IMR-90 (cell line): ENCODE measurements at regions not wholly inside any gene's neighbourhood (a gene's known extent, or its start where the extent isn't known, plus 50 kb on each side); places are given as distances from the start of the nearest gene placed in this dataset.

Source experiments
- ATAC-seq: fragments of 200-7000 bp; cut with Tn5 transposase; 2 replicates; pipeline ENCODE4 v1.9.1; 2020; ENCODE audit warnings: low read depth, mild to moderate bottlenecking, moderate library complexity
- BruUV-seq: library from RNA; stranded (reverse); fragments of 400-500 nt; replicated peaks from 2 replicates; lab custom pipeline; 2021; lab: Mats Ljungman, UMichigan
- CTCF ChIA-PET: fragments of 300-600 bp; formaldehyde crosslinking; extraction: SDS; loops from one replicate; lab custom pipeline; 2021; ENCODE audit warnings: antibody characterized with exemption; lab: Yijun Ruan, JAX
- POLR2A ChIA-PET: fragments of 300-600 bp; sonication (Branson Sonifier 250); formaldehyde crosslinking; loops from one replicate; lab custom pipeline; 2022; ENCODE audit warnings: antibody characterized with exemption; ENCODE audit not compliant: unreplicated experiment; lab: Charles Lee
- DNase-seq: peaks from one replicate; pipeline ENCODE4 v3.0.0; 2013
- H2AFZ ChIP-seq: replicated peaks from 2 replicates; pipeline ENCODE3; 2013; ENCODE audit warnings: low read length, mild to moderate bottlenecking; ENCODE audit not compliant: poor library complexity
- H2AK5ac ChIP-seq: 2 replicates; pipeline ENCODE4 v1.6.1; 2013; ENCODE audit warnings: low read depth, low read length, inconsistent platforms
- H2AK9ac ChIP-seq: replicated peaks from 2 replicates; pipeline ENCODE3; 2013; ENCODE audit warnings: mild to moderate bottlenecking, low read depth, low read length, moderate library complexity; ENCODE audit not compliant: poor library complexity
- H2BK120ac ChIP-seq: 2 replicates; pipeline ENCODE4 v1.6.1; 2013; ENCODE audit warnings: low read depth, low read length, inconsistent platforms
- H2BK15ac ChIP-seq: 3 replicates; pipeline ENCODE4 v1.6.1; 2013; ENCODE audit warnings: low read depth, low read length, inconsistent platforms
- H2BK20ac ChIP-seq: 2 replicates; pipeline ENCODE4 v1.6.1; 2013; ENCODE audit warnings: low read depth, mild to moderate bottlenecking, inconsistent platforms, low read length, moderate library complexity
- H2BK5ac ChIP-seq: 2 replicates; pipeline ENCODE4 v1.6.1; 2013; ENCODE audit warnings: mild to moderate bottlenecking, low read depth, low read length, inconsistent platforms; ENCODE audit not compliant: poor library complexity, severe bottlenecking
- H3K14ac ChIP-seq: replicated peaks from 2 replicates; pipeline ENCODE4 v1.6.1; 2013; ENCODE audit warnings: low read depth, low read length, inconsistent platforms
- H3K18ac ChIP-seq: 2 replicates; pipeline ENCODE4 v1.6.1; 2013; ENCODE audit warnings: low read depth, low read length, control low read depth
- H3K23ac ChIP-seq: 2 replicates; pipeline ENCODE4 v1.6.1; 2013; ENCODE audit warnings: low read depth, low read length, inconsistent platforms
- H3K27ac ChIP-seq: 2 replicates; pipeline ENCODE4 v1.5.1; 2013; ENCODE audit warnings: mild to moderate bottlenecking, control low read depth, low read length; ENCODE audit not compliant: insufficient read depth
- H3K27me3 ChIP-seq: 2 replicates; pipeline ENCODE4 v1.6.1; 2013; ENCODE audit warnings: low read length; ENCODE audit not compliant: control insufficient read depth, insufficient read depth
- H3K36me3 ChIP-seq: 2 replicates; pipeline ENCODE4 v1.6.1; 2013; ENCODE audit warnings: low read length, mixed read lengths; ENCODE audit not compliant: control insufficient read depth, insufficient read depth
- H3K4ac ChIP-seq: 2 replicates; pipeline ENCODE4 v1.6.1; 2013; ENCODE audit warnings: low read depth, low read length, inconsistent platforms
- H3K4me1 ChIP-seq: 2 replicates; pipeline ENCODE4 v1.6.1; 2013; ENCODE audit warnings: low read length, mixed read lengths; ENCODE audit not compliant: control insufficient read depth, insufficient read depth
- H3K4me2 ChIP-seq: 2 replicates; pipeline ENCODE4 v1.6.1; 2013; ENCODE audit warnings: low read depth, mild to moderate bottlenecking, control low read depth, low read length, moderate library complexity
- H3K4me3 ChIP-seq: 2 replicates; pipeline ENCODE4 v1.5.1; 2013; ENCODE audit warnings: low read depth, mild to moderate bottlenecking, control low read depth, low read length, moderate library complexity; ENCODE audit not compliant: insufficient read depth
- H3K56ac ChIP-seq: 2 replicates; pipeline ENCODE4 v1.6.1; 2013; ENCODE audit warnings: low read length, inconsistent platforms; ENCODE audit not compliant: insufficient read depth; ENCODE audit errors: extremely low read depth
- H3K79me1 ChIP-seq, 2 experiments: 2 replicates each; pipeline ENCODE4 v1.6.1; 2013; ENCODE audit warnings: low read length in 2 of 2, inconsistent platforms in 1 of 2, low read depth in 1 of 2
- H3K9ac ChIP-seq: 2 replicates; pipeline ENCODE4 v1.6.1; 2013; ENCODE audit warnings: low read depth, low read length, control low read depth
- H3K9me1 ChIP-seq: 2 replicates; pipeline ENCODE4 v1.6.1; 2013; ENCODE audit warnings: low read length, inconsistent platforms; ENCODE audit not compliant: insufficient read depth
- H3K9me3 ChIP-seq: 2 replicates; pipeline ENCODE4 v1.6.1; 2013; ENCODE audit warnings: low read length; ENCODE audit not compliant: control insufficient read depth, insufficient read depth
- H4K20me1 ChIP-seq: 2 replicates; pipeline ENCODE4 v1.6.1; 2013; ENCODE audit warnings: low read length, inconsistent platforms; ENCODE audit not compliant: insufficient read depth
- H4K5ac ChIP-seq: 2 replicates; pipeline ENCODE4 v1.6.1; 2013; ENCODE audit warnings: mild to moderate bottlenecking, low read depth, low read length, control low read depth
- H4K8ac ChIP-seq, 2 experiments: 2 replicates each; pipeline ENCODE4 v1.6.1; 2013; ENCODE audit warnings: low read depth in 2 of 2, low read length in 2 of 2, control low read depth in 1 of 2, inconsistent platforms in 1 of 2
- H4K91ac ChIP-seq: 2 replicates; pipeline ENCODE4 v1.6.1; 2013; ENCODE audit warnings: low read depth, low read length, inconsistent platforms; ENCODE audit not compliant: insufficient read depth
- BHLHE40 ChIP-seq: fragments of 150-350 bp; IDR thresholded peaks from 2 replicates; pipeline ENCODE4 v1.6.1; 2016; ENCODE audit warnings: mild to moderate bottlenecking, low read depth, low read length
- CHD1 ChIP-seq: IDR thresholded peaks from 2 replicates; pipeline ENCODE4 v1.6.1; 2012; ENCODE audit warnings: low read depth, low read length, improper control_type of control experiment
- FOS ChIP-seq: fragments of 150-350 bp; IDR thresholded peaks from 2 replicates; pipeline ENCODE4 v1.6.1; 2016; ENCODE audit warnings: low read depth, low read length
- MAFK ChIP-seq: IDR thresholded peaks from 2 replicates; pipeline ENCODE4 v1.6.1; 2012; ENCODE audit warnings: low read depth, low read length, improper control_type of control experiment
- MAZ ChIP-seq: IDR thresholded peaks from 2 replicates; pipeline ENCODE4 v1.6.1; 2012; ENCODE audit warnings: low read depth, mild to moderate bottlenecking, low read length, improper control_type of control experiment, moderate library complexity, borderline replicate concordance
- MXI1 ChIP-seq: IDR thresholded peaks from 2 replicates; pipeline ENCODE4 v1.6.1; 2012; ENCODE audit warnings: low read depth, mild to moderate bottlenecking, low read length, moderate library complexity, borderline replicate concordance
- NFE2L2 ChIP-seq: fragments of 150-350 bp; IDR thresholded peaks from 2 replicates; pipeline ENCODE4 v1.6.1; 2016; ENCODE audit warnings: low read depth, mild to moderate bottlenecking, low read length
- POLR2A ChIP-seq: IDR thresholded peaks from 2 replicates; pipeline ENCODE4 v1.6.1; 2012; ENCODE audit warnings: mild to moderate bottlenecking, low read depth, low read length
- RAD21 ChIP-seq: IDR thresholded peaks from 2 replicates; pipeline ENCODE4 v1.6.1; 2012; ENCODE audit warnings: low read length, improper control_type of control experiment
- RCOR1 ChIP-seq: IDR thresholded peaks from 2 replicates; pipeline ENCODE4 v1.6.1; 2012; ENCODE audit warnings: mild to moderate bottlenecking, low read length, improper control_type of control experiment; ENCODE audit not compliant: insufficient replicate concordance
- RFX5 ChIP-seq: IDR thresholded peaks from 2 replicates; pipeline ENCODE4 v1.8.0; 2012; ENCODE audit warnings: low read depth, mild to moderate bottlenecking, low read length, moderate library complexity
- SMC3 ChIP-seq: fragments of 150-350 bp; IDR thresholded peaks from 2 replicates; pipeline ENCODE4 v1.6.1; 2016; ENCODE audit warnings: low read depth, mild to moderate bottlenecking, antibody characterized with exemption, low read length, moderate library complexity
- USF2 ChIP-seq: fragments of 150-350 bp; IDR thresholded peaks from 2 replicates; pipeline ENCODE4 v1.6.1; 2017; ENCODE audit warnings: mild to moderate bottlenecking, antibody characterized with exemption, low read length, low read depth
- WGBS, 2 experiments: methylation state at CpG; one replicate each; pipeline versions ENCODE4 v1.1.5 to v1.1.7; 2013; ENCODE audit warnings: missing lambda C conversion rate in 2 of 2; ENCODE audit not compliant: insufficient read length in 1 of 2; ENCODE audit errors: extremely low coverage in 2 of 2; 5-methylcytosine and 5-hydroxymethylcytosine counted together
- dilution Hi-C: fragments of 300-500 bp; cut with HindIII; formaldehyde crosslinking; loops from one replicate; pipeline ENCODE4 v1.14.3; 2018; ENCODE audit warnings: low sequenced_read_pairs; ENCODE audit not compliant: unreplicated experiment
- in situ Hi-C: fragments of 300-500 bp; cut with MboI; formaldehyde crosslinking; loops from 3 replicates; pipeline ENCODE4 v1.14.3; 2019; ENCODE audit warnings: low sequenced_read_pairs, inconsistent platforms, mixed read lengths
- intact Hi-C: fragments of 100-400 bp; cut with micrococcal nuclease; formaldehyde crosslinking; loops from 2 replicates; pipeline ENCODE4 v1.10.0; 2022
- TF ChIP-seq, protein P1 (sequence below): conservative IDR thresholded peaks from 2 replicates; pipeline ENCODE4 v1.5.1; 2012; ENCODE audit warnings: mild to moderate bottlenecking, low read depth, low read length, improper control_type of control experiment

DNA sequence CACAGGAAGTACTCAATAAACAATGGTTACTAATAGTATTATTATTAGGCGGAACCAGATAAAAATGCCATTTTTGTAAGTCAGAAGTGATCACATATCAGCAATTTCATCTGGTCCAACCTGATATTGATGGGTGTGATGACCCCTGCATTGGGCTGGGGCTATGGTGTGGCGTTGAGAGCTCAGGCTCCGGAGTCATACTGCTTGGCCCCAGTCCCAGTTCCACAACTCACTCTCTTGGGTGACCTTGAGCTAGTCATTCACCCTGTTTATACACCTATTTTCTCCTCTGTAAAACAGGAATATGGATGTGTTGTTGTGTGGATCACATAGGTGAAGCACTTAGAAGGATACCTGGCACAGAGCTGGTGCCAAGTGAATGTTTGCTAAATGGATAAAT is 229.4 kb upstream of the POU3F1 start:
- H3K4me1 ChIP-seq = no peaks in the 10 kb centered on the region
- H4K91ac ChIP-seq = no peak overlapping the region
- H2AFZ ChIP-seq = no peak overlapping the region
- H3K4me3 ChIP-seq = no peak overlapping the region
- no peak overlapping the region for H3K18ac ChIP-seq
- no peaks in the 10 kb centered on the region for H3K36me3 ChIP-seq
- no peak for TF ChIP-seq BHLHE40
- no peak for TF ChIP-seq POLR2A
- no peak for TF ChIP-seq SMC3
- no peak for TF ChIP-seq NFE2L2
- no peak for TF ChIP-seq RFX5
- TF ChIP-seq RCOR1 = no peak
- TF ChIP-seq MXI1 = no peak
- no peak for TF ChIP-seq RAD21
- TF ChIP-seq USF2 = no peak
- no peak for TF ChIP-seq MAZ
- TF ChIP-seq, protein P1, sequence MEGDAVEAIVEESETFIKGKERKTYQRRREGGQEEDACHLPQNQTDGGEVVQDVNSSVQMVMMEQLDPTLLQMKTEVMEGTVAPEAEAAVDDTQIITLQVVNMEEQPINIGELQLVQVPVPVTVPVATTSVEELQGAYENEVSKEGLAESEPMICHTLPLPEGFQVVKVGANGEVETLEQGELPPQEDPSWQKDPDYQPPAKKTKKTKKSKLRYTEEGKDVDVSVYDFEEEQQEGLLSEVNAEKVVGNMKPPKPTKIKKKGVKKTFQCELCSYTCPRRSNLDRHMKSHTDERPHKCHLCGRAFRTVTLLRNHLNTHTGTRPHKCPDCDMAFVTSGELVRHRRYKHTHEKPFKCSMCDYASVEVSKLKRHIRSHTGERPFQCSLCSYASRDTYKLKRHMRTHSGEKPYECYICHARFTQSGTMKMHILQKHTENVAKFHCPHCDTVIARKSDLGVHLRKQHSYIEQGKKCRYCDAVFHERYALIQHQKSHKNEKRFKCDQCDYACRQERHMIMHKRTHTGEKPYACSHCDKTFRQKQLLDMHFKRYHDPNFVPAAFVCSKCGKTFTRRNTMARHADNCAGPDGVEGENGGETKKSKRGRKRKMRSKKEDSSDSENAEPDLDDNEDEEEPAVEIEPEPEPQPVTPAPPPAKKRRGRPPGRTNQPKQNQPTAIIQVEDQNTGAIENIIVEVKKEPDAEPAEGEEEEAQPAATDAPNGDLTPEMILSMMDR = no peak
- no peak for TF ChIP-seq CHD1
- no peak for TF ChIP-seq MAFK
- TF ChIP-seq FOS = no peak
- H2BK5ac ChIP-seq = no peak overlapping the region
- no peaks in the 10 kb centered on the region for H3K79me1 ChIP-seq
- H3K9ac ChIP-seq = no peak overlapping the region
- H2BK20ac ChIP-seq = no peak overlapping the region
- no peaks in the 10 kb centered on the region for H3K9me3 ChIP-seq
- no peak overlapping the region for H4K8ac ChIP-seq
- H3K56ac ChIP-seq = no peak overlapping the region
- ChIA-PET POLR2A (no interaction called here), CTCF (no interaction called here)
- H3K4ac ChIP-seq = no peak overlapping the region
- dilution Hi-C loops (no loop called here), in situ Hi-C loops (no loop called here), intact Hi-C loops (no loop called here)
- no peak overlapping the region for H4K5ac ChIP-seq
- no peak for ATAC-seq
- H3K4me2 ChIP-seq = no peak overlapping the region
- no peak overlapping the region for H2BK15ac ChIP-seq
- H4K20me1 ChIP-seq = no peaks in the 10 kb centered on the region
- no peak overlapping the region for H2AK9ac ChIP-seq
- H3K23ac ChIP-seq = no peak overlapping the region
- no peaks in the 10 kb centered on the region for H3K9me1 ChIP-seq
- no peak overlapping the region for H2AK5ac ChIP-seq
- WGBS, 2 experiments = no CpG with 5 or more reads among the region's 3 CpGs
- H2BK120ac ChIP-seq = no peak overlapping the region
- no TSS peak for BruUV-seq
- H3K27ac ChIP-seq = no peak overlapping the region
- no peak for DNase-seq
- H3K14ac ChIP-seq = no peak overlapping the region
- H3K27me3 ChIP-seq = peaks cover 4% of the 10 kb centered on the region; the same call in 1 of the 2 replicates
